SK-N-SH treated with all-trans-retinoic acid at 6 μM for 48 hours (cell line): ENCODE measurements at regions not wholly inside any gene's neighbourhood (a gene's known extent, or its start where the extent isn't known, plus 50 kb on each side); places are given as distances from the start of the nearest gene placed in this dataset.

Experiments used
- ATAC-seq: fragments of 200-7000 bp; cut with Tn5 transposase; 3 replicates; pipeline ENCODE4 v1.9.1; 2020; ENCODE audit warnings: mild to moderate bottlenecking, moderate library complexity
- ARNTL ChIP-seq: fragments of 450-650 bp; formaldehyde crosslinking; IDR thresholded peaks from 2 replicates; pipeline ENCODE4 v1.5.0; 2020; ENCODE audit warnings: low read depth, mild to moderate bottlenecking, moderate library complexity, borderline replicate concordance
- CREB5 ChIP-seq: fragments of 250-450 bp; sonication (Bioruptor Pico); IDR thresholded peaks from 2 replicates; pipeline ENCODE4 v1.5.1; 2020; ENCODE audit warnings: low read depth, mild to moderate bottlenecking, moderate library complexity
- CSDC2 ChIP-seq: fragments of 250-450 bp; sonication (Bioruptor Pico); IDR thresholded peaks from 2 replicates; pipeline ENCODE4 v1.5.0; 2020; ENCODE audit warnings: mild to moderate bottlenecking, moderate library complexity
- CSRNP3 ChIP-seq: fragments of 250-450 bp; sonication (Bioruptor Pico); IDR thresholded peaks from 2 replicates; pipeline ENCODE4 v1.5.1; 2021; ENCODE audit warnings: mild to moderate bottlenecking, moderate library complexity
- ESRRG ChIP-seq: fragments of 250-450 bp; sonication (Bioruptor Pico); IDR thresholded peaks from 2 replicates; pipeline ENCODE4 v1.6.1; 2021; ENCODE audit warnings: mild to moderate bottlenecking
- GLIS3 ChIP-seq: fragments of 250-450 bp; sonication (Bioruptor Pico); IDR thresholded peaks from 2 replicates; pipeline ENCODE4 v1.5.0; 2020; ENCODE audit warnings: mild to moderate bottlenecking, moderate library complexity
- ISL1 ChIP-seq: fragments of 250-450 bp; sonication (Bioruptor Pico); IDR thresholded peaks from 2 replicates; pipeline ENCODE4 v2.1.2; 2022; ENCODE audit warnings: mild to moderate bottlenecking, moderate library complexity
- OSR1 ChIP-seq: fragments of 250-450 bp; sonication (Bioruptor Pico); IDR thresholded peaks from 2 replicates; pipeline ENCODE4 v1.8.0; 2022; ENCODE audit warnings: moderate library complexity, mild to moderate bottlenecking, inconsistent platforms
- PATZ1 ChIP-seq: fragments of 250-450 bp; sonication (Bioruptor Pico); IDR thresholded peaks from 2 replicates; pipeline ENCODE4 v1.8.0; 2020; ENCODE audit warnings: mild to moderate bottlenecking, moderate library complexity, borderline replicate concordance
- POU6F1 ChIP-seq: fragments of 250-450 bp; sonication (Bioruptor Pico); IDR thresholded peaks from 2 replicates; pipeline ENCODE4 v1.8.0; 2021; ENCODE audit warnings: low read depth, mild to moderate bottlenecking, moderate library complexity, borderline replicate concordance
- PPARA ChIP-seq: fragments of 250-450 bp; sonication (Bioruptor Pico); IDR thresholded peaks from 2 replicates; pipeline ENCODE4 v1.5.0; 2020; ENCODE audit warnings: mild to moderate bottlenecking, borderline replicate concordance
- RARB ChIP-seq: fragments of 250-450 bp; sonication (Bioruptor Pico); IDR thresholded peaks from 2 replicates; pipeline ENCODE4 v1.8.0; 2021; ENCODE audit warnings: mild to moderate bottlenecking, moderate library complexity
- TCF4 ChIP-seq: fragments of 250-450 bp; sonication (Bioruptor Pico); IDR thresholded peaks from 2 replicates; pipeline ENCODE4 v1.8.0; 2021; ENCODE audit warnings: mild to moderate bottlenecking, moderate library complexity, borderline replicate concordance
- TOX ChIP-seq: fragments of 250-450 bp; sonication (Bioruptor Pico); IDR thresholded peaks from 2 replicates; pipeline ENCODE4 v1.8.0; 2021; ENCODE audit warnings: mild to moderate bottlenecking, moderate library complexity, borderline replicate concordance
- TSHZ2 ChIP-seq: fragments of 250-450 bp; sonication (Bioruptor Pico); IDR thresholded peaks from 2 replicates; pipeline ENCODE4 v1.5.0; 2020; ENCODE audit warnings: mild to moderate bottlenecking, moderate library complexity
- ZC3H10 ChIP-seq: fragments of 250-450 bp; sonication (Bioruptor Pico); IDR thresholded peaks from 2 replicates; pipeline ENCODE4 v1.5.1; 2021; ENCODE audit warnings: mild to moderate bottlenecking, moderate library complexity
- ZFP3 ChIP-seq: fragments of 250-450 bp; sonication (Bioruptor Pico); IDR thresholded peaks from 2 replicates; pipeline ENCODE4 v1.5.0; 2020; ENCODE audit warnings: mild to moderate bottlenecking, moderate library complexity
- ZFP30 ChIP-seq: fragments of 450-650 bp; formaldehyde crosslinking; IDR thresholded peaks from 2 replicates; pipeline ENCODE4 v1.5.0; 2022; ENCODE audit warnings: mild to moderate bottlenecking, moderate library complexity
- ZNF565 ChIP-seq: fragments of 450-650 bp; formaldehyde crosslinking; conservative IDR thresholded peaks from 2 replicates; pipeline ENCODE4 v1.5.0; 2020; ENCODE audit warnings: low read depth, mild to moderate bottlenecking, moderate library complexity
- ZNF70 ChIP-seq: fragments of 450-650 bp; formaldehyde crosslinking; IDR thresholded peaks from 2 replicates; pipeline ENCODE4 v1.5.0; 2020; ENCODE audit warnings: mild to moderate bottlenecking, moderate library complexity

- TF ChIP-seq ZNF565 (CRISPR knock-in tag) = no peak
- TF ChIP-seq PATZ1 (CRISPR knock-in tag) = no peak
- TF ChIP-seq ZNF70 (CRISPR knock-in tag) = no peak
- TF ChIP-seq CSDC2 (CRISPR knock-in tag) = no peak
- TF ChIP-seq ZC3H10 (CRISPR knock-in tag) = no peak
- no peak for TF ChIP-seq ZFP3
- no peak for TF ChIP-seq OSR1 (CRISPR knock-in tag)
- no peak for TF ChIP-seq PPARA
- TF ChIP-seq TOX (CRISPR knock-in tag) = no peak
- no peak for TF ChIP-seq ZFP30 (CRISPR knock-in tag)
- TF ChIP-seq TCF4 (CRISPR knock-in tag) = no peak
- no peak for TF ChIP-seq POU6F1 (CRISPR knock-in tag)
- no peak for TF ChIP-seq ARNTL (CRISPR knock-in tag)
- no peak for TF ChIP-seq ISL1 (CRISPR knock-in tag)
- no peak for TF ChIP-seq CSRNP3
- no peak for TF ChIP-seq ESRRG (CRISPR knock-in tag)
- TF ChIP-seq RARB (CRISPR knock-in tag) = no peak
- no peak for TF ChIP-seq TSHZ2 (CRISPR knock-in tag)
Observed at GRCh38 chr12:43097471-43097870, 454.5 kb downstream of the ADAMTS20 start.

GRCh38 chr12:43095669-43096280, 456.2 kb downstream of the ADAMTS20 start:
- TF ChIP-seq RARB (CRISPR knock-in tag) = no peak
- no peak for TF ChIP-seq TOX (CRISPR knock-in tag)
- no peak for TF ChIP-seq TCF4 (CRISPR knock-in tag)
- no peak for TF ChIP-seq CSRNP3
- no peak for TF ChIP-seq PPARA
- TF ChIP-seq CREB5 (CRISPR knock-in tag) = no peak
- no peak for TF ChIP-seq PATZ1 (CRISPR knock-in tag)
- no peak for TF ChIP-seq GLIS3 (CRISPR knock-in tag)
- no peak for TF ChIP-seq ZNF565 (CRISPR knock-in tag)
- TF ChIP-seq ZFP3 = no peak
- no peak for ATAC-seq

More at GRCh38 chr12:43097471-43097870, 454.5 kb downstream of the ADAMTS20 start:
- ATAC-seq = no peak
